Trophoblast cell (in vitro differentiated cells and primary cell): ENCODE measurements at regions not wholly inside any gene's neighbourhood (a gene's known extent, or its start where the extent isn't known, plus 50 kb on each side); places are given as distances from the start of the nearest gene placed in this dataset.

Experiments used
- DNase-seq, 2 donors: peaks; one replicate each; pipeline ENCODE4 v3.0.0-alpha.2; 2016
- H2AFZ ChIP-seq: 2 replicates; pipeline ENCODE4 v1.6.1; 2013; ENCODE audit warnings: low read length, moderate library complexity, mild to moderate bottlenecking; ENCODE audit not compliant: insufficient read depth, poor library complexity
- H2AK5ac ChIP-seq: 2 replicates; pipeline ENCODE4 v1.6.1; 2013; ENCODE audit warnings: mild to moderate bottlenecking, low read length
- H2BK120ac ChIP-seq: 2 replicates; pipeline ENCODE4 v1.6.1; 2013; ENCODE audit warnings: low read length, mild to moderate bottlenecking, moderate library complexity; ENCODE audit not compliant: insufficient read depth, poor library complexity
- H2BK12ac ChIP-seq: 2 replicates; pipeline ENCODE4 v1.6.1; 2013; ENCODE audit warnings: mild to moderate bottlenecking, low read length, moderate library complexity
- H2BK5ac ChIP-seq: 2 replicates; pipeline ENCODE4 v1.6.1; 2013; ENCODE audit warnings: low read length, low read depth, moderate library complexity, mild to moderate bottlenecking; ENCODE audit not compliant: poor library complexity
- H3K14ac ChIP-seq: 2 replicates; pipeline ENCODE4 v1.6.1; 2013; ENCODE audit warnings: mild to moderate bottlenecking, low read length
- H3K18ac ChIP-seq: 2 replicates; pipeline ENCODE4 v1.6.1; 2013; ENCODE audit warnings: mild to moderate bottlenecking, low read length
- H3K23ac ChIP-seq: 2 replicates; pipeline ENCODE4 v1.6.1; 2013; ENCODE audit warnings: low read length
- H3K27ac ChIP-seq: 2 replicates; pipeline ENCODE4 v1.5.1; 2013; ENCODE audit warnings: low read depth, mild to moderate bottlenecking, inconsistent platforms, low read length, moderate library complexity
- H3K27me3 ChIP-seq: 2 replicates; pipeline ENCODE4 v1.6.1; 2013; ENCODE audit warnings: inconsistent platforms, mild to moderate bottlenecking, low read length, moderate library complexity; ENCODE audit not compliant: insufficient read depth
- H3K36me3 ChIP-seq, 2 experiments: 1 replicate in 1 of 2; 2 replicates in 1 of 2; pipeline ENCODE4 v1.6.1; 2013; ENCODE audit warnings: low read length in 2 of 2, mild to moderate bottlenecking in 2 of 2, moderate library complexity in 1 of 2; ENCODE audit not compliant: insufficient read depth in 2 of 2, control insufficient read depth in 1 of 2
- H3K4ac ChIP-seq: 2 replicates; pipeline ENCODE4 v1.6.1; 2013; ENCODE audit warnings: low read depth, mild to moderate bottlenecking, low read length, moderate library complexity
- H3K4me1 ChIP-seq, 2 experiments: 1 replicate in 1 of 2; 2 replicates in 1 of 2; pipeline ENCODE4 v1.6.1; 2013; ENCODE audit warnings: low read length in 2 of 2, mild to moderate bottlenecking in 2 of 2, moderate library complexity in 1 of 2; ENCODE audit not compliant: insufficient read depth in 2 of 2, control insufficient read depth in 1 of 2
- H3K4me2 ChIP-seq: 2 replicates; pipeline ENCODE4 v1.6.1; 2013; ENCODE audit warnings: inconsistent platforms, mild to moderate bottlenecking, low read length, moderate library complexity
- H3K4me3 ChIP-seq: 2 replicates; pipeline ENCODE4 v1.5.1; 2013; ENCODE audit warnings: mild to moderate bottlenecking, low read depth, low read length, inconsistent platforms
- H3K79me1 ChIP-seq: one replicate; pipeline ENCODE4 v1.6.1; 2013; ENCODE audit warnings: low read length
- H3K79me2 ChIP-seq: 2 replicates; pipeline ENCODE4 v1.6.1; 2013; ENCODE audit warnings: low read length, mild to moderate bottlenecking; ENCODE audit not compliant: control insufficient read depth, insufficient read depth, poor library complexity
- H3K9ac ChIP-seq: 2 replicates; pipeline ENCODE4 v1.6.1; 2013; ENCODE audit warnings: mild to moderate bottlenecking, low read length
- H3K9me3 ChIP-seq: 2 replicates; pipeline ENCODE4 v1.6.1; 2013; ENCODE audit warnings: low read depth, mild to moderate bottlenecking, control low read depth, inconsistent platforms, low read length; ENCODE audit not compliant: insufficient read depth
- H4K12ac ChIP-seq: 2 replicates; pipeline ENCODE4 v1.6.1; 2013; ENCODE audit warnings: low read depth, mild to moderate bottlenecking, low read length, moderate library complexity
- H4K8ac ChIP-seq: 2 replicates; pipeline ENCODE4 v1.6.1; 2013; ENCODE audit warnings: low read depth, mild to moderate bottlenecking, low read length, moderate library complexity
- H4K91ac ChIP-seq: one replicate; pipeline ENCODE4 v1.6.1; 2013; ENCODE audit warnings: low read depth, mild to moderate bottlenecking, low read length, moderate library complexity
- WGBS: extraction: QIAGEN DNeasy Blood & Tissue Kit; methylation state at CpG from one replicate; pipeline ENCODE4 v1.1.7; 2013; ENCODE audit warnings: missing lambda C conversion rate; ENCODE audit not compliant: insufficient read length, insufficient coverage; ENCODE audit errors: extremely low coverage; 5-methylcytosine and 5-hydroxymethylcytosine counted together

DNA sequence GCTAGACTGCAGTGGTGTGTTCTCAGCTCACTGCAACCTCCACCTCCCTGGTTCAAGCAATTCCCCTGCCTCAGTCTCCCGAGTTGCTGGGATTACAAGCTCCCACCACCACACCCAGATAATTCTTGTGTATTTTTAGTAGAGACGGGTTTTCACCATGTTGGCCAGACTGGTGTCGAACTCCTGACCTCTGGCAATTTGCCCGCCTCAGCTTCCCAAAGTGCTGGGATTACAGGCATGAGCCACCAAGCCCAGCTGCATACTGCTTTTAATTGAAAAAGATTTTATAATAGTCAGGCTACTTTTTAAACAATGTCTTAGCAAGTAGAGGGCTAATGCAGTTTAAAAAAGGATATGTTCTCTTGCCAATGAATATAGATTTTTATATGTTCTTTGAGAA lies 668.9 kb downstream of the SLC6A15 start:
- Histone ChIP-seq H2AK5ac (no peak overlapping the region), H2AFZ (no peak overlapping the region), H3K79me1 (no peaks in the 10 kb centered on the region), H4K12ac (no peak overlapping the region), H3K27me3 (no peaks in the 10 kb centered on the region), H2BK12ac (no peak overlapping the region), H4K8ac (no peak overlapping the region), H3K79me2 (no peaks in the 10 kb centered on the region), H2BK5ac (no peak overlapping the region), H3K9ac (no peak overlapping the region), H3K4ac (no peak overlapping the region), H3K9me3 (no peaks in the 10 kb centered on the region), H3K4me2 (no peak overlapping the region), H2BK120ac (no peak overlapping the region), H3K4me1 (no peaks in the 10 kb centered on the region), H3K14ac (no peak overlapping the region), H3K4me3 (no peak overlapping the region), H3K18ac (no peak overlapping the region), H3K36me3 (peaks cover 0 to 2% of the 10 kb centered on the region in 2 experiments), H3K23ac (no peak overlapping the region), H3K27ac (no peak overlapping the region), H4K91ac (no peak overlapping the region)
- no peak for DNase-seq
- WGBS: no CpG with 5 or more reads among the region's 4 CpGs

DNA sequence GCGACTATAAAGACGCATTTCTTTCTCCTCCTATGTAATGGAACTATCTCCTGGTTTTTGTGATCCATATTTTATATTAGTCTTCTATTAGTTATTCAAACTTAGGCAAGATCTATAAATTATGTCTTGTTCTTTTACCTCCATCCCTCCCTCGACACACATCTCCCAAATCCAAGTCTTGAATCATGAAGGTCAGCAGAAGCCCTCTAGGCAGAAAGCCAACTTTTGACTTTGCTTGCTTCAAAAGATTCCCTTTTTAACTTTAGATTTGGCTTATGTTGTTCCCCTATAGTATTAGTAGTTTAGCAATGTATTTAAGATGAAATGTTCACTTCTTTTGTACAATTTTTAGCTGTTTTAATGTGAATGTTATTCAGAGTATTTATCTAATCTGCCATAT lies 689.8 kb downstream of the SLC6A15 start:
- Histone ChIP-seq H3K27me3 (no peaks in the 10 kb centered on the region), H2BK5ac (no peak overlapping the region), H2BK120ac (no peak overlapping the region), H3K4me1 (no peaks in the 10 kb centered on the region), H3K27ac (no peak overlapping the region), H3K4me3 (no peak overlapping the region), H3K23ac (no peak overlapping the region), H4K91ac (no peak overlapping the region), H4K8ac (no peak overlapping the region), H3K79me2 (no peaks in the 10 kb centered on the region), H3K9me3 (no peaks in the 10 kb centered on the region), H2BK12ac (no peak overlapping the region), H3K79me1 (no peaks in the 10 kb centered on the region), H2AFZ (no peak overlapping the region), H3K14ac (no peak overlapping the region), H3K4ac (no peak overlapping the region), H3K4me2 (no peak overlapping the region), H3K9ac (no peak overlapping the region), H3K18ac (no peak overlapping the region), H3K36me3 (no peaks in the 10 kb centered on the region), H4K12ac (no peak overlapping the region), H2AK5ac (no peak overlapping the region)
- DNase-seq: no peak
- no CpG with 5 or more reads among the region's 3 CpGs for WGBS

DNA sequence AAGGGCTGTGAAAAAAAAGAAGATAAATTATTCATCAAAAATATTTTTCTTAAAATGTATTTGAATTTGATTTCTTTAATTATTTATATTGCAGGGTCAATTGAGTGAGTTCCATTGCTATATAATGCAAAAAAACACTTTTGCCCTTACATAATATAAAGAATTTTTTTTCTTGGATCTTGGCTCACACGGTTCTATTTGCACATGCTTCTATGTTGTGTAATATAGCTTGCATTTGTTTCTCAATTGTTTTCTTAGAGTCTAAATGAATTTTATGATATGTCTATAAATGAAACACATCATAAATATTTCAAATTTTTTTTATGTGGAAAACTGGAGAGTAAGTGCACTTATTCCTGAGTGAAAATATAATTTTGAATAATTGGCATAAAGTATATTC lies 694.2 kb downstream of the SLC6A15 start:
- no peaks in the 10 kb centered on the region for H3K79me2 ChIP-seq

DNA sequence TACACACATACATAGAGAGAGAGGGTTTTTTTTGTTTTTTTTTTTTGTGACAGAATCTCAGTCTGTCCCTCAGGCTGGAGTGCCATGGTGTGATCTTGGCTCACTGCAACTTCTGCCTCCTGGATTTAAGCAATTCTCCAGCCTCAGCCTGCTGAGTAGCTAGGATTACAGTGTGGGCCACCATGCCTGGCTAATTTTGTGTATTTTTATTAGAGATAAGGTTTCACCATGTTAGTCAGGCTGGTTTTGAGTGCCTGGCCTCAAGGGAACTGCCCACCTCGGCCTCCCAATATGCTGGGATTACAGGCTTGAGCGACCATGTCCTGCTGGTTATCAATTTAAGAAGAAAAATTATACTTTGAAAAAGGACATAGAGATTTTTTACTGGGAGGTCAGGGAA lies 710.6 kb downstream of the SLC6A15 start:
- H3K23ac ChIP-seq: no peak overlapping the region
- no peak overlapping the region for H3K27ac ChIP-seq
- no peaks in the 10 kb centered on the region for H3K79me2 ChIP-seq
- no peaks in the 10 kb centered on the region for H3K36me3 ChIP-seq
- no peak overlapping the region for H3K4me3 ChIP-seq
- H2AK5ac ChIP-seq: no peak overlapping the region
- H3K9me3 ChIP-seq: no peaks in the 10 kb centered on the region
- no peaks in the 10 kb centered on the region for H3K4me1 ChIP-seq
- H2BK5ac ChIP-seq: no peak overlapping the region
- no peak overlapping the region for H4K8ac ChIP-seq
- no peak overlapping the region for H3K18ac ChIP-seq
- WGBS: no CpG with 5 or more reads among the region's 2 CpGs
- H3K4ac ChIP-seq: no peak overlapping the region
- no peak overlapping the region for H3K14ac ChIP-seq
- H4K91ac ChIP-seq: no peak overlapping the region
- no peak for DNase-seq
- H3K9ac ChIP-seq: no peak overlapping the region
- H3K27me3 ChIP-seq: no peaks in the 10 kb centered on the region
- H2BK120ac ChIP-seq: no peak overlapping the region
- no peak overlapping the region for H2BK12ac ChIP-seq
- H4K12ac ChIP-seq: no peak overlapping the region
- no peak overlapping the region for H2AFZ ChIP-seq
- no peak overlapping the region for H3K4me2 ChIP-seq
- no peaks in the 10 kb centered on the region for H3K79me1 ChIP-seq

More for the DNA sequence above, 694.2 kb downstream of the SLC6A15 start:
- Histone ChIP-seq H3K27me3 (no peaks in the 10 kb centered on the region), H2AK5ac (no peak overlapping the region), H2BK12ac (no peak overlapping the region), H4K91ac (no peak overlapping the region), H2BK5ac (no peak overlapping the region), H3K27ac (no peak overlapping the region), H4K8ac (no peak overlapping the region), H2AFZ (no peak overlapping the region), H3K4me3 (no peak overlapping the region), H3K9ac (no peak overlapping the region), H3K14ac (no peak overlapping the region), H3K4me2 (no peak overlapping the region), H3K36me3 (no peaks in the 10 kb centered on the region), H3K23ac (no peak overlapping the region), H3K9me3 (peaks cover 2% of the 10 kb centered on the region), H3K18ac (no peak overlapping the region), H3K4me1 (no peaks in the 10 kb centered on the region), H2BK120ac (no peak overlapping the region), H3K79me1 (no peaks in the 10 kb centered on the region), H3K4ac (no peak overlapping the region), H4K12ac (no peak overlapping the region)
- no peak for DNase-seq
- no CpG with 5 or more reads among the region's 1 CpG for WGBS
